Adrenal gland (tissue), 9 donors: ENCODE measurements at regions not wholly inside any gene's neighbourhood (a gene's known extent, or its start where the extent isn't known, plus 50 kb on each side); places are given as distances from the start of the nearest gene placed in this dataset.

ENCODE experiments used
- DNase-seq, 7 donors: peaks; one replicate each; pipeline ENCODE4 v3.0.0-alpha.2; 2019 to 2020
- H3K27ac ChIP-seq, 5 donors: fragments of 200-600 bp; sonication (generic) in 4 of 5; 1 replicate in 3 of 5; 2 replicates in 2 of 5; pipeline versions ENCODE4 v1.5.1 to v1.8.0; 2016 to 2020; ENCODE audit warnings: mild to moderate bottlenecking in 1 of 5
- H3K27me3 ChIP-seq: fragments of 200-600 bp; 2 replicates; pipeline ENCODE4 v1.8.0; 2021
- H3K36me3 ChIP-seq, 2 donors: fragments of 200-600 bp; replicated peaks in 1 of 2; 1 replicate in 1 of 2; 2 replicates in 1 of 2; pipeline versions ENCODE4 v1.5.1 to v1.8.0; 2018 to 2022
- H3K4me1 ChIP-seq, 2 donors: fragments of 200-600 bp; replicated peaks in 1 of 2; 1 replicate in 1 of 2; 2 replicates in 1 of 2; pipeline versions ENCODE4 v1.5.1 to v1.8.0; 2018 to 2021
- H3K4me3 ChIP-seq, 4 donors: fragments of 200-600 bp; sonication (generic) in 3 of 4; one replicate each; pipeline ENCODE4 v1.5.1; 2016 to 2018
- H3K9me3 ChIP-seq, 3 donors: fragments of 200-600 bp; sonication (generic) in 1 of 3; replicated peaks in 1 of 3; 1 replicate in 2 of 3; 2 replicates in 1 of 3; pipeline versions ENCODE4 v1.5.1 to v1.8.0; 2016 to 2021
- POLR2A ChIP-seq, 2 donors: fragments of 450-650 bp; IDR thresholded peaks; one replicate each; pipeline ENCODE4 v1.6.1; 2017; ENCODE audit warnings: antibody characterized with exemption in 2 of 2, mild to moderate bottlenecking in 2 of 2, moderate library complexity in 1 of 2
- WGBS, 4 donors: extraction: QIAGEN DNeasy Blood & Tissue Kit in 2 of 4; methylation state at CpG; one replicate each; pipeline versions ENCODE4 v1.1.5 to v1.1.7; 2013 to 2017; 5-methylcytosine and 5-hydroxymethylcytosine counted together
- intact Hi-C, 2 donors: fragments of 100-400 bp; cut with DNase I; formaldehyde crosslinking; loops; one replicate each; pipeline versions ENCODE4 v1.14.1 to v1.15.0; 2022 to 2023
- TF ChIP-seq, protein P1 (sequence below), 6 experiments: fragments of 450-650 bp in 4 of 6; fragments of 200-600 bp in 2 of 6; sonication (generic) in 1 of 6; IDR thresholded peaks; 1 replicate in 5 of 6; 2 replicates in 1 of 6; pipeline versions ENCODE4 v1.5.1 to v1.8.0; 2016 to 2021; ENCODE audit warnings: antibody characterized with exemption in 6 of 6, mild to moderate bottlenecking in 2 of 6, moderate library complexity in 1 of 6
- donor health status: healthy with polysubstance abuse.
- donor health status: Bipolar disorder and iron deficiency.
- donor health status: DM: yes; HTN: yes; CAD: no.
- donor health status: DM: no; HTN: no; CAD: no.
- donor health status: DM: no; HTN: no; CAD: no.

- intact Hi-C loops = no loop called here
- no peaks in the 10 kb centered on the region for H3K27me3 ChIP-seq
- WGBS, 4 donors = 72 to 79% (median 77%) methylated on average over 7 of the region's 7 CpGs
- no peak for DNase-seq
- H3K9me3 ChIP-seq = no peaks in the 10 kb centered on the region
- no peak overlapping the region for H3K4me3 ChIP-seq
- no peak overlapping the region for H3K27ac ChIP-seq
- H3K4me1 ChIP-seq = no peaks in the 10 kb centered on the region
- H3K36me3 ChIP-seq = no peaks in the 10 kb centered on the region
- TF ChIP-seq, protein P1, sequence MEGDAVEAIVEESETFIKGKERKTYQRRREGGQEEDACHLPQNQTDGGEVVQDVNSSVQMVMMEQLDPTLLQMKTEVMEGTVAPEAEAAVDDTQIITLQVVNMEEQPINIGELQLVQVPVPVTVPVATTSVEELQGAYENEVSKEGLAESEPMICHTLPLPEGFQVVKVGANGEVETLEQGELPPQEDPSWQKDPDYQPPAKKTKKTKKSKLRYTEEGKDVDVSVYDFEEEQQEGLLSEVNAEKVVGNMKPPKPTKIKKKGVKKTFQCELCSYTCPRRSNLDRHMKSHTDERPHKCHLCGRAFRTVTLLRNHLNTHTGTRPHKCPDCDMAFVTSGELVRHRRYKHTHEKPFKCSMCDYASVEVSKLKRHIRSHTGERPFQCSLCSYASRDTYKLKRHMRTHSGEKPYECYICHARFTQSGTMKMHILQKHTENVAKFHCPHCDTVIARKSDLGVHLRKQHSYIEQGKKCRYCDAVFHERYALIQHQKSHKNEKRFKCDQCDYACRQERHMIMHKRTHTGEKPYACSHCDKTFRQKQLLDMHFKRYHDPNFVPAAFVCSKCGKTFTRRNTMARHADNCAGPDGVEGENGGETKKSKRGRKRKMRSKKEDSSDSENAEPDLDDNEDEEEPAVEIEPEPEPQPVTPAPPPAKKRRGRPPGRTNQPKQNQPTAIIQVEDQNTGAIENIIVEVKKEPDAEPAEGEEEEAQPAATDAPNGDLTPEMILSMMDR (IDR thresholded peaks at IDR 0.05) = no peak
- no peak for TF ChIP-seq POLR2A (IDR thresholded peaks at IDR 0.05)
These were observed 439.6 kb downstream of the GLRX3 start for GRCh38 chr10:130575756-130576285.

DNA sequence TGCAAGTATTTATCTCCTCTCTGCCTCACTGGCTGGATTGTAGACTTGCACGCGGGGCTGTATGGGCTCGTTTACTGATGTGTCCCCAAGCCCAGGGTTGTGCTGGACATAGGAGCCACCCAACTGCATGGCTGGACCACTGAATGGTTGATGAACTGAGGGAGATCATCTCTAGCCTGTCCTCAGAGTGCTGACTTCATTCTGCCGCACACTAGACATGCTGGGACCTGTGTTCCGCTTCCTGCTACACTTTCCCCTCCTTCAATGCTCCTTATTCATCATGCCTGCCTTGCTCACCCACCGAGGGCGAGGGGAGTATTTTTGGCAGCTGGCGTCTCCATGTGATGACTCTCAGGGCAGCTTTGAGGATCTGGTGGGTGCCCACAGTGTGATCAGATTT is 440.2 kb downstream of the GLRX3 start:
- Histone ChIP-seq H3K27me3 (no peaks in the 10 kb centered on the region), H3K4me3 (no peak overlapping the region), H3K27ac (no peak overlapping the region), H3K36me3 (no peaks in the 10 kb centered on the region), H3K4me1 (no peaks in the 10 kb centered on the region), H3K9me3 (no peaks in the 10 kb centered on the region)
- 66 to 87% (median 71%) methylated on average over 7 to 8 of the region's 8 CpGs for WGBS, 4 donors
- intact Hi-C loops = no loop called here
- no peak for DNase-seq
- no peak for TF ChIP-seq POLR2A (IDR thresholded peaks at IDR 0.05)
- TF ChIP-seq, protein P1 (IDR thresholded peaks at IDR 0.05) = no peak

GRCh38 chr10:130577039-130577438 is 440.8 kb downstream of the GLRX3 start:
- TF ChIP-seq POLR2A (IDR thresholded peaks at IDR 0.05) = no peak
- no peaks in the 10 kb centered on the region for H3K4me1 ChIP-seq
- intact Hi-C loops = no loop called here

DNA sequence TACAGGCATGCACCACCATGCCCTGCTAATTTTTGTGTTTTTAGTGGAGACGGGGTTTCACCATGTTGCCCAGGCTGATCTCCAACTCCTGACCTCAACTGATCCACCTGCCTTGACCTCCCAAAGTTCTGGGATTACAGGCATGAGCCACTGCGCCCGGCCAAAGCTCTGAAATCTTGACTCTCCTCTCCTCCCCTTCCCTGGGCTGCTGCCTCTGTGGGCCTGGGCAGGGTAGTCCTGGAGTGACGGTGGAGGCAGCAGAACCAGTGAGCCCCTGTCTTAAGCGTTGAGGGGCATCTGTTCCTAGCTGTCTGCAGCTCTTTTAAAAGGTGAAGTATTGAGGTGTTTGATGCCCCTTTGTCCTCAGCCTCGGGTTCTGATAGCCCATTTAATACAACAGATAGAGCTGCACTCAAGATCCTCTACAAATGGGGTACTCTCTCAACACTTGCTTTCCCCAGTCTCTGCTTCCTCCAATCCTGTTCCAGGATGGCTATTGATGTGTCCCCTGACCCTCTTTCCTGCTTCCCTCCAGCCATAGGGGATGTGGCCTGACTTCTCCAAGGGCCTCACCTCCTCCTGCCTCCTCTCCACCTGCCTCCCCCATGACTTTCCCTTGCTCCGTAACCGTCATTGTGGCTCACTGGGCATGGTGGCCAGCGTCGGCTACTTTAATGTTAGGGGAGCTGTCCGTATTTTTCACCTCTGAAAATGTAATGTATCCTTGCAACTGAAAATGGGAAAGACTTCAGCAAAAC is 442.5 kb downstream of the GLRX3 start:
- TF ChIP-seq, protein P1 (IDR thresholded peaks at IDR 0.05) = no peak
- TF ChIP-seq POLR2A (IDR thresholded peaks at IDR 0.05) = no peak
- intact Hi-C loops = no loop called here
- WGBS, 4 donors = 78 to 88% (median 82%) methylated on average over 9 to 11 of the region's 11 CpGs

More at GRCh38 chr10:130577039-130577438, 440.8 kb downstream of the GLRX3 start:
- Histone ChIP-seq H3K4me3 (no peak overlapping the region), H3K36me3 (no peaks in the 10 kb centered on the region), H3K27ac (no peak overlapping the region), H3K9me3 (no peaks in the 10 kb centered on the region), H3K27me3 (no peaks in the 10 kb centered on the region)
- 74 to 89% (median 83%) methylated on average over 6 to 8 of the region's 8 CpGs for WGBS, 4 donors
- DNase-seq = no peak

DNA sequence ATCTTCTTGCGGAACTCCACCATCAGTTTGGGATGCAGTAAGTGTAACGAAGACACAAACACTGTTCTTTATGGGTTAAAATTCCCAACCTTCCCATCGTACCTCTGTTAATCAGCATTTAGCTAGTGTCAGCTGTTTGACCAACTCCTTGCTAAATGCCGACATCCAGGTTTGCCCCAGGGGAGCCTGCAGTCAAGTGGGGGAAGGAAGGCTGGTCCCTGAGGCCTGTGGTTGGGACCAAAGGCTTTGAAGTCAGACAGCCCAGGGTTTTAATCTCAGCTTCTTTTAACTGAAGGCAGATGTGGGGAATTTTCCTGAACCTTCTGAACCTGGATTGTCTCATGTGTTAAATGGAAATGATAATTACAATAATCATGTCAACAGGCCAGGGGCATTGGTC is 443.7 kb downstream of the GLRX3 start:
- no peak for TF ChIP-seq POLR2A (IDR thresholded peaks at IDR 0.05)
- TF ChIP-seq, protein P1 (IDR thresholded peaks at IDR 0.05) = no peak
- H3K9me3 ChIP-seq = no peaks in the 10 kb centered on the region
- DNase-seq = no peak
- WGBS, 4 donors = 53 to 61% (median 56%) methylated on average over 4 of the region's 4 CpGs
- intact Hi-C loops = no loop called here
- no peaks in the 10 kb centered on the region for H3K4me1 ChIP-seq
- H3K36me3 ChIP-seq = no peaks in the 10 kb centered on the region
- no peak overlapping the region for H3K27ac ChIP-seq
- H3K4me3 ChIP-seq = no peak overlapping the region
- H3K27me3 ChIP-seq = no peaks in the 10 kb centered on the region

More for the DNA sequence above, 442.5 kb downstream of the GLRX3 start:
- no peak for DNase-seq
- Histone ChIP-seq H3K4me3 (no peak overlapping the region), H3K27ac (no peak overlapping the region), H3K36me3 (no peaks in the 10 kb centered on the region), H3K9me3 (no peaks in the 10 kb centered on the region), H3K4me1 (no peaks in the 10 kb centered on the region), H3K27me3 (no peaks in the 10 kb centered on the region)
